ENCODE measurements at regions not wholly inside any gene's neighbourhood (a gene's known extent, or its start where the extent isn't known, plus 50 kb on each side); places are given as distances from the start of the nearest gene placed in this dataset.

DNA sequence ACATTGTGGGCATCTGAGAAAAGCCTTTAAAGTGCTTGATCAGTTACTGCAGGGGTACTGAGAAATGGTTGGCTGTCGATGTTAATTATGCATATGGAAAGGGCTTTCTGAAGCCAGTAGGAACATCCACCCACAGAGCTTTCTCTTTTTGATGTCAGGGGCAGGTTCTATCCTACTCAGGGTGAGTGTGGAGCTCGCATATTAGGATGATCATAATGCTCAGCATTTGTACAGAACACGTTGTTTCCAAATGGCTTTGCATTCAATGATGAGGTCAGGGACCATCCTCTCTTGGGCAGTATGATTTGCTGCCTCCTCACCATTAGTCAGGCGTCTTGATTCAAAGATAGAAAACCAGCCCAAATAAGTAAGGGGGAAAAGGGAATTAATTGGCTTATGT lies 141.9 kb downstream of the HMHB1 start:
- no peak for TF ChIP-seq ZC3H10 (CRISPR knock-in tag; IDR thresholded peaks at IDR 0.05)
- TF ChIP-seq, protein P1, sequence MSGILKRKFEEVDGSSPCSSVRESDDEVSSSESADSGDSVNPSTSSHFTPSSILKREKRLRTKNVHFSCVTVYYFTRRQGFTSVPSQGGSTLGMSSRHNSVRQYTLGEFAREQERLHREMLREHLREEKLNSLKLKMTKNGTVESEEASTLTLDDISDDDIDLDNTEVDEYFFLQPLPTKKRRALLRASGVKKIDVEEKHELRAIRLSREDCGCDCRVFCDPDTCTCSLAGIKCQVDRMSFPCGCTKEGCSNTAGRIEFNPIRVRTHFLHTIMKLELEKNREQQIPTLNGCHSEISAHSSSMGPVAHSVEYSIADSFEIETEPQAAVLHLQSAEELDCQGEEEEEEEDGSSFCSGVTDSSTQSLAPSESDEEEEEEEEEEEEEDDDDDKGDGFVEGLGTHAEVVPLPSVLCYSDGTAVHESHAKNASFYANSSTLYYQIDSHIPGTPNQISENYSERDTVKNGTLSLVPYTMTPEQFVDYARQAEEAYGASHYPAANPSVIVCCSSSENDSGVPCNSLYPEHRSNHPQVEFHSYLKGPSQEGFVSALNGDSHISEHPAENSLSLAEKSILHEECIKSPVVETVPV (CRISPR knock-in tag; IDR thresholded peaks at IDR 0.05) = no peak
- no peak for TF ChIP-seq BACH2 (CRISPR knock-in tag; IDR thresholded peaks at IDR 0.05; ENCODE audit: borderline replicate concordance)
- no peak for TF ChIP-seq TCF4 (CRISPR knock-in tag; IDR thresholded peaks at IDR 0.05; ENCODE audit: borderline replicate concordance)
- TF ChIP-seq, protein P2, sequence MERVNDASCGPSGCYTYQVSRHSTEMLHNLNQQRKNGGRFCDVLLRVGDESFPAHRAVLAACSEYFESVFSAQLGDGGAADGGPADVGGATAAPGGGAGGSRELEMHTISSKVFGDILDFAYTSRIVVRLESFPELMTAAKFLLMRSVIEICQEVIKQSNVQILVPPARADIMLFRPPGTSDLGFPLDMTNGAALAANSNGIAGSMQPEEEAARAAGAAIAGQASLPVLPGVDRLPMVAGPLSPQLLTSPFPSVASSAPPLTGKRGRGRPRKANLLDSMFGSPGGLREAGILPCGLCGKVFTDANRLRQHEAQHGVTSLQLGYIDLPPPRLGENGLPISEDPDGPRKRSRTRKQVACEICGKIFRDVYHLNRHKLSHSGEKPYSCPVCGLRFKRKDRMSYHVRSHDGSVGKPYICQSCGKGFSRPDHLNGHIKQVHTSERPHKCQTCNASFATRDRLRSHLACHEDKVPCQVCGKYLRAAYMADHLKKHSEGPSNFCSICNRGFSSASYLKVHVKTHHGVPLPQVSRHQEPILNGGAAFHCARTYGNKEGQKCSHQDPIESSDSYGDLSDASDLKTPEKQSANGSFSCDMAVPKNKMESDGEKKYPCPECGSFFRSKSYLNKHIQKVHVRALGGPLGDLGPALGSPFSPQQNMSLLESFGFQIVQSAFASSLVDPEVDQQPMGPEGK (CRISPR knock-in tag; IDR thresholded peaks at IDR 0.05; ENCODE audit: borderline replicate concordance) = no peak
- TF ChIP-seq, protein P3, sequence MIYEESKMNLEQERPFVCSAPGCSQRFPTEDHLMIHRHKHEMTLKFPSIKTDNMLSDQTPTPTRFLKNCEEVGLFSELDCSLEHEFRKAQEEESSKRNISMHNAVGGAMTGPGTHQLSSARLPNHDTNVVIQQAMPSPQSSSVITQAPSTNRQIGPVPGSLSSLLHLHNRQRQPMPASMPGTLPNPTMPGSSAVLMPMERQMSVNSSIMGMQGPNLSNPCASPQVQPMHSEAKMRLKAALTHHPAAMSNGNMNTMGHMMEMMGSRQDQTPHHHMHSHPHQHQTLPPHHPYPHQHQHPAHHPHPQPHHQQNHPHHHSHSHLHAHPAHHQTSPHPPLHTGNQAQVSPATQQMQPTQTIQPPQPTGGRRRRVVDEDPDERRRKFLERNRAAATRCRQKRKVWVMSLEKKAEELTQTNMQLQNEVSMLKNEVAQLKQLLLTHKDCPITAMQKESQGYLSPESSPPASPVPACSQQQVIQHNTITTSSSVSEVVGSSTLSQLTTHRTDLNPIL (CRISPR knock-in tag; IDR thresholded peaks at IDR 0.05; ENCODE audit: low read depth) = no peak
- no peak for TF ChIP-seq CSDC2 (CRISPR knock-in tag; IDR thresholded peaks at IDR 0.05)
- TF ChIP-seq ZFP30 (CRISPR knock-in tag; IDR thresholded peaks at IDR 0.05) = no peak
- TF ChIP-seq PPARA (CRISPR knock-in tag; IDR thresholded peaks at IDR 0.05; ENCODE audit: borderline replicate concordance) = no peak
- TF ChIP-seq RARB (CRISPR knock-in tag; IDR thresholded peaks at IDR 0.05) = no peak
